NB4 (cell line): ENCODE measurements at regions not wholly inside any gene's neighbourhood (a gene's known extent, or its start where the extent isn't known, plus 50 kb on each side); places are given as distances from the start of the nearest gene placed in this dataset.

Experiments
- DNase-seq: peaks from one replicate; pipeline ENCODE4 v3.0.0; 2010; ENCODE audit warnings: low read depth
- H3K4me3 ChIP-seq: one replicate; pipeline ENCODE4 v1.5.1; 2011; ENCODE audit warnings: mild to moderate bottlenecking, low read depth, low read length, moderate library complexity
- CTCF ChIP-seq: IDR thresholded peaks from one replicate; pipeline ENCODE4 v1.5.1; 2012; ENCODE audit warnings: low read depth, low read length
- MAX ChIP-seq: IDR thresholded peaks from 2 replicates; pipeline ENCODE4 v1.6.1; 2011; ENCODE audit warnings: low read depth, low read length
- MYC ChIP-seq: IDR thresholded peaks from 2 replicates; pipeline ENCODE4 v1.6.1; 2011; ENCODE audit warnings: low read depth, low read length
- POLR2A ChIP-seq: IDR thresholded peaks from 2 replicates; pipeline ENCODE4 v1.6.1; 2011; ENCODE audit warnings: mild to moderate bottlenecking; ENCODE audit not compliant: insufficient read length; ENCODE audit errors: extremely low read depth

DNA sequence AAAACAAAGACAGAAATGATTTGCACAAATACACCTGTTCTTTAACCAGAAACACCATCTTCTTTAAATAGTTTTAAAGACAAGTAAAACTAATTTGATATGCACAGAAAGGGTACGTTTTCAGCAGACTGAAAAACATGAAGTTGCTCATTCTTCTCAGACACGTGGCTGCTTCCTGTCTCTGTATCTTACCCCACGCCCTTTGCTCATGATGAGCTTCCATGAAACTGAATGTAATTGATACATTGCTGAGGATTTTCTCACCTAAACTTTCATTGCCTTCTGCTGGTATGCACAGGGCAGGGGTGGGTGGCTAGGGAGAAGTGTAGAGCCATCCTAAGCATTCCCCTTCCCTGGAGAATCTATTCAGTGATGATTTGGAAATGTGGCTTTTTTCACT, 644.3 kb downstream of the BCL11A start:
- H3K4me3 ChIP-seq: no peak overlapping the region
- no peak for TF ChIP-seq POLR2A
- TF ChIP-seq MAX: no peak
- TF ChIP-seq MYC: no peak
- TF ChIP-seq CTCF: no peak
- DNase-seq: no peak

- TF ChIP-seq CTCF: no peak
- TF ChIP-seq MAX: no peak
- TF ChIP-seq POLR2A: no peak
- TF ChIP-seq MYC: no peak
- DNase-seq: no peak
- H3K4me3 ChIP-seq: no peak overlapping the region
Measured at GRCh38 chr2:59905731-59906130, 647.7 kb downstream of the BCL11A start.

GRCh38 chr2:59903994-59904544, 649.4 kb downstream of the BCL11A start:
- H3K4me3 ChIP-seq: no peak overlapping the region
- DNase-seq: no peak
- TF ChIP-seq MYC (no peak), CTCF (no peak), POLR2A (no peak), MAX (no peak)

GRCh38 chr2:59900728-59901452, 652.6 kb downstream of the BCL11A start:
- no peak overlapping the region for H3K4me3 ChIP-seq
- TF ChIP-seq MAX: no peak
- no peak for TF ChIP-seq CTCF
- no peak for TF ChIP-seq MYC
- TF ChIP-seq POLR2A: no peak
- peak; percentile 12 for DNase-seq

- DNase-seq: no peak
- no peak for TF ChIP-seq CTCF
- TF ChIP-seq POLR2A: no peak
- H3K4me3 ChIP-seq: no peak overlapping the region
Measured at GRCh38 chr2:59899692-59900091, 653.8 kb downstream of the BCL11A start.
